Peyer's patch (tissue), 4 donors: ENCODE measurements at regions not wholly inside any gene's neighbourhood (a gene's known extent, or its start where the extent isn't known, plus 50 kb on each side); places are given as distances from the start of the nearest gene placed in this dataset.

Experiments used
- POLR2A ChIP-seq, 2 donors: fragments of 450-650 bp; IDR thresholded peaks; one replicate each; pipeline ENCODE4 v1.5.1; 2017; ENCODE audit warnings: antibody characterized with exemption in 2 of 2, mild to moderate bottlenecking in 2 of 2, moderate library complexity in 2 of 2
- TF ChIP-seq, protein P1 (sequence below), 6 experiments: fragments of 450-650 bp in 4 of 6; fragments of 200-600 bp in 2 of 6; sonication (generic) in 1 of 6; IDR thresholded peaks; one replicate each; pipeline ENCODE4 v1.5.1; 2017 to 2019; ENCODE audit warnings: antibody characterized with exemption in 6 of 6, mild to moderate bottlenecking in 3 of 6, moderate library complexity in 1 of 6

DNA sequence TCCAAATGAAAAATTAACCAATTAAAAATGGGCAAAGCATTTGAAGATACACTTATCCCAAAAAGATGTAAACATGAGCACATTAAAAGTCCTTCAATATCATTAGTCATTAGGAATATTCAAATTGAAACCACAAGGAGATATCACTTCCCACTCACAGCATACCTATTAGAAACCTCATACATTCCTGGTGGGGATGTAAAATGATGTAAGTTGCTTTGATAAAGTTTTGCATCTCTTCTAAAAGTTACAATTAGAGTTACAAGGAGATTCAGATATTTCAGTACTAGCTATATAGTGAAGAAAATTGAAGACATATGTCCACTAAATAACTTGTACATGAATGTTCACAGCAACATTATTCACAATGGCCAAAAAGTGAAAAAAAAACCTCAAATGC lies 1109.3 kb upstream of the LCORL start:
- TF ChIP-seq, protein P1, sequence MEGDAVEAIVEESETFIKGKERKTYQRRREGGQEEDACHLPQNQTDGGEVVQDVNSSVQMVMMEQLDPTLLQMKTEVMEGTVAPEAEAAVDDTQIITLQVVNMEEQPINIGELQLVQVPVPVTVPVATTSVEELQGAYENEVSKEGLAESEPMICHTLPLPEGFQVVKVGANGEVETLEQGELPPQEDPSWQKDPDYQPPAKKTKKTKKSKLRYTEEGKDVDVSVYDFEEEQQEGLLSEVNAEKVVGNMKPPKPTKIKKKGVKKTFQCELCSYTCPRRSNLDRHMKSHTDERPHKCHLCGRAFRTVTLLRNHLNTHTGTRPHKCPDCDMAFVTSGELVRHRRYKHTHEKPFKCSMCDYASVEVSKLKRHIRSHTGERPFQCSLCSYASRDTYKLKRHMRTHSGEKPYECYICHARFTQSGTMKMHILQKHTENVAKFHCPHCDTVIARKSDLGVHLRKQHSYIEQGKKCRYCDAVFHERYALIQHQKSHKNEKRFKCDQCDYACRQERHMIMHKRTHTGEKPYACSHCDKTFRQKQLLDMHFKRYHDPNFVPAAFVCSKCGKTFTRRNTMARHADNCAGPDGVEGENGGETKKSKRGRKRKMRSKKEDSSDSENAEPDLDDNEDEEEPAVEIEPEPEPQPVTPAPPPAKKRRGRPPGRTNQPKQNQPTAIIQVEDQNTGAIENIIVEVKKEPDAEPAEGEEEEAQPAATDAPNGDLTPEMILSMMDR (IDR thresholded peaks at IDR 0.05) = no peak
- no peak for TF ChIP-seq POLR2A (IDR thresholded peaks at IDR 0.05)
